GOT3 (cell line): ENCODE measurements at regions not wholly inside any gene's neighbourhood (a gene's known extent, or its start where the extent isn't known, plus 50 kb on each side); places are given as distances from the start of the nearest gene placed in this dataset.
"Not testable (repeated sequence)": the region's sequence is repeated elsewhere in the genome, so short reads cannot be mapped to it uniquely, and the experiment has no call there.

ENCODE experiments used
- DNase-seq: peaks from one replicate; lab custom pipeline; 2025; ENCODE audit warnings: mixed read lengths; lab: John Stamatoyannopoulos, UW

DNA sequence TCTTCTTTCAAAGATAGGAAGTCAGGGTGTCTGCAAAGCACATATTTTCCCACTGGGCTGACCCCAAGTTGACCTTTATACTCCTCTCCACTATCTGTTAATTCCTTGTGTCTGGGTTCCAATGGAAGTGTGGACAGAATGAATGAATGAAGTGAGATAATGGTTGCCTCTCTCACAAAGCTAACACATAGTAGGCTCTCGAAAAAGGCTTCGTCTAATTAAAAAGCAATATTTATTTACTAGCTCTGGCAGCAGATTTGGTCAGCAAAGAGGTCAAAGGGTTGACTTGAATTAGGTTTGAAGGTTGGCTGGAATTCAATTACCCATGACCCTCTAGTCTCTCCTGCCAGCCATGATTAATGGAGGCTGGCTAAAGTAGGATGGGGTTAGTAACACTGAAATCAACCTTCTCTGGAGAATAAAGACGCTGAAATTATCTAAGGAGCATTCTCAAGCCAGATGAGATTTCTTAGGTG lies 280.3 kb upstream of the KLF3 start:
- DNase-seq, result no peak

DNA sequence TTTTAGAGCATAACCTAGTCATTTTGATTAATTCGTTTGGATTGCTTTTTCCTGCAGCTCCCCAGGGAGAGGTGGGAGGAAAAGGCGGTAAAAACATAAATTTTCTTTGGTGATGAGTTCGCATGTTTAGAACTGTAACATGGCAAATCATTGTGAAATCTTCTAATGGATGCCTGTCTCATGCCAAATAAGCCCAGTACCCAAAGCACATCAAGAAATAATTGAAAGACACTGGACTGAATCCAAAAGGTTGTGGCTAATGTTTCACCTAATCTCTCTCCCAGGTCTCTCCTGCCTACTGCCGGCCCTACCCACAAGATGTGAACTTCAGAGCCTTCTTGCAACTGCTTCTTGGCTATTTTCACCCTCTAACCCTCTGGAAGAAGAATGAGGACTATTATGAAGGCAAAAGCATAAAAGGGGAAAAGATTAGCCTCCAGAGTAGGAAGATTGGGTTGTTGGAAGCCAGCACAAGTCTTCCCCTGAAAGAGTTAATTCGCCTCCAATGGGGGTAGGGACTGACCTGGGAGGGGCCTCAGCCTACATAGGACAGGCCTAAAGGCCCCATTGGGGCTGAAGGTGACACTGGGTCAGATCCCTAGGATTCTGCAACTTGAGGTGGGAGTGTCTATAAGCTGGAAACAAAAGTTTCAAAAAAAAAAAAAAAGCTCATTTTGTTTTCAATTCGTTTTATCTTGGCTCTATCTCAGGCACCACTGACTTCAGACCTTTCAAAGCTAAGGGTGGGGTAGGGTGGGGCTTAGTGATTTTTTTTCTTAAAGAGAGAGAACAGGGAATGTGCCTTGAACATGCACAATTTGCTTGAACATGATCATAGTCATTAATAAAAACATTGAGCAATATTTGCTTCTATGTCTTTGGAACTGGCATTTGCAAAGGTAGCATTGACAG lies 278.6 kb upstream of the KLF3 start:
- DNase-seq, result no peak

DNA sequence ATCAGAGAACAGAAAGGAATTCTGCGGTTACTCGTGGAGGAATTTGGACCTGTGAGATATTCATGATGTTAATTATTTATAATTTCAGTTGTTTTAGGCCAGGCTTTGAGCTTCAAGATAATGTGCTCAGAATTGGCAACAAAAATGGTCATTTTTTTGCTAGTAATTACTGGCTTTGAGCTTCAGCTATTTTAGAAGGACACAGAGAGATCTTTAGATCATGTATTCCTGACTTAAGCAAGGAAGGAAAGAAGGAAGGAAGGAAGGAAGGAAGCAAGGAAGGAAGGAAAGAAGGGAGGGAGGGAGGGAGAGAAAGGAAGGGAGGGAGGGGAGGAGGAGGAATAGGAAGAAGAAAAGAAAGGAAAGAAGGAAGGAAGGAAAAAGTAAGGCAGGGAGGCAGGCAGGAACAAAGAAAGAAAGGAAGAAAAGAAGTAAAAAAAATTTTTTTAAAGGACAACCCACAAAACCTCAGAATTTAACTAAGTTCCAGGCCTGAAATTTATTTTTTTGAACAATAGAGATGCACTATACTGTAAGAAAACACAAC lies 277.9 kb upstream of the KLF3 start:
- no peak for DNase-seq

DNA sequence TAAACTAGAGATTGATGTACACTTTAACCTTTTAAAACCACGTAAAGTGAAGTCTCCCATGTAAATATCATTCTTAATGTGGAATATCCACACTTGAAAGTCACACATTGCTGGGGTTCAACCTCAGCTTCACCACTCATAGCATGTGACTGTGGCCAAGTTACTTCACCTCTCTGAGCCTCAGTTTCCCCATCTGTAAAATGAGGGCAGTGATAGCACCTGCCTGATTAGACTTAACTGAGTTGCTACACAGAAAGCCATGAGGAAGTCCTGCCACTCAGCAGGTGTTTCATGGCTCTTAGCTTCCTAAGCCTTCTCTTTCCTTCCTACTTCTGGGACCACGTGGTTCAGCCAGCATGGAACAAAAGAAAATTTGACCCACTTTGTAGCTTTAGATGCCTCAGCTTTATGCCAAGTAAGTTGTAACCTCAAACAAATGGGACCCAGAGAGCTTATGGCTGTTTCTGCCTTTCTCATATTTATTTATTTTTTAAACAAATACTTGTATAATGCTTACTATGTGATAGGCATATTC lies 277.3 kb upstream of the KLF3 start:
- no peak for DNase-seq

DNA sequence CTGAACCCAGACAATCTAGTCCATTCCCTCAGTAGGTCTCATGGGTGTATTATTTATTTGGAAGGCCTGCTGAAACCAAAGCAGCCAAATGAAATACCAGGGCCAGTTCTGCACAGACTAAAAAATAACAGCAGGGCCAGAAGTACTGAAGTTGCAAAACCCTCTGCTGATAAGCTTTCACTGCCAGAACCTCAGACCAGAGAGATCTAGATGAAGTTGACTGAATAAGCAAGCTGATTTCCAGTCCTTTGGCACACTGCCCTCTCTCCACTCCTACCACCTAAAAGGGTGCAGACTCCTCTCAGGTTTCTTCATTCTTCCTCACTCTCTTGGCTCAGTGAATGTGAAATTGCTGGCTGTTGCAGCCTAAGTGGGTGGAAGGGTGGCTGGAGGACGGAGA lies 276.7 kb upstream of the KLF3 start:
- DNase-seq, result no peak

DNA sequence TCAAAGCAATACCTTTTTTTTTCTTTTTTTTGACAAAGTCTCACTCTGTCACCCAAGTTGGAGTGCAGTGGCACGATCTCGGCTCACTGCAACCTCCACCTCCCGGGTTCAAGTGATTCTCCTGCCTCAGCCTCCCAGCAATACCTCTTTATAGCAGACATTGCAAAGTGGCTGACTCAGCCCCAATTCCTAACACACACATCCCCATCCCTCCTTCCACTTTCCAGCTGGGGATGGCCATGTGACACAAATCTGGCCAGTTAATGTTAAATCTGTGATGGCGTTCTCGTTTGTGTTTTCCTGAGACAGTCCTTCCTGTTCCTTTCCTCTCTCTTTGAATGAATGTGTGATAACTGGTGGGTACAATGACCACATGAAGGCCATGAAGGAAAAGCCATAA lies 276.2 kb upstream of the KLF3 start:
- no peak for DNase-seq

GRCh38 chr4:38388907-38389306 lies 275.1 kb upstream of the KLF3 start:
- DNase-seq, result not testable (repeated sequence)

DNA sequence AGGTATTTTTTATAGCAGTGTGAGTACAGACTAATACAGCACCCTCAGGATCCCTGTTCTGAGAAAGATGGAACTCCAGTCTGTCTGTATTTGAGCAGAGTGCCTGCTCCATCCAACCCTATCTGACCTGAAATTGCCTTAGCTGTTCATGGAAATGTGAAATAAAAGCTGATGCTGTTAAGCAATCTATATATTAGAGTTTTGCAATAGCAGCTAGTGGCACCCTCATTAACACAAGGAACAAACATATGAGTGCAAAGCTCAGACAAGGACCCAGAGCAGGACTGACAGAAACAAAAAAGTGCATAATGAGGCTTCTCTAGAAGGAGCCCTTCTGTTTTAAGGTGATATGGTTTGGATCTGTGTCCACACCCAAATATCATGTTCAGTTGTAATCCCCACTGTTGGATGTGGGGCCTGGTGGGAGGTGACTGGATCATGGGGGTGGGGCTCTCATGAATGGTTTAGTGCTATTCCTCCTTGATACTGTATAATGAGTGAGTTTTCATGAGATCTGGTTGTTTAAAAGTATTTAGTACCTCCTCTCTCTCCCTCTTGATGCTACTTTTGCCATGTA lies 272.9 kb upstream of the KLF3 start:
- no peak for DNase-seq

GRCh38 chr4:38392223-38392855 lies 271.7 kb upstream of the KLF3 start:
- DNase-seq, result no peak

DNA sequence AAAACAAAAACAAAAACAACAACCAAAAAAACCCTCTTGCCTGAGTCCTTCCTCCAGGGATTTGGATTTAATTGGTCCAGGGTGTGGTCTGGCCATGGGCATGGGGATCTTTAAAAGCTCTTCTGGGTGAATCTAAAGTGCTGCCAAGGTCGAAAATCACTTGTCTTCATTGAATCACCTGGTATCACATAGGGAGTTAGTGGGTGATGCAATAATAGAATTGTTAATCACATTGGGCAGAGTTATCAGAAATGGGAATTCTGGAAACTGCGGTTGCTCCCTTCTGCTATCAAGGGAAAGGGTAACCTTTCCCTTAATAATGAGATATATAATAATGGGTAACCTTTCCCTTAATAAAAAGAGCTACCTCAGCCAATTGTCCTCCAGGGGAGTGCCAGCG lies 267.9 kb upstream of the KLF3 start:
- DNase-seq, result no peak

DNA sequence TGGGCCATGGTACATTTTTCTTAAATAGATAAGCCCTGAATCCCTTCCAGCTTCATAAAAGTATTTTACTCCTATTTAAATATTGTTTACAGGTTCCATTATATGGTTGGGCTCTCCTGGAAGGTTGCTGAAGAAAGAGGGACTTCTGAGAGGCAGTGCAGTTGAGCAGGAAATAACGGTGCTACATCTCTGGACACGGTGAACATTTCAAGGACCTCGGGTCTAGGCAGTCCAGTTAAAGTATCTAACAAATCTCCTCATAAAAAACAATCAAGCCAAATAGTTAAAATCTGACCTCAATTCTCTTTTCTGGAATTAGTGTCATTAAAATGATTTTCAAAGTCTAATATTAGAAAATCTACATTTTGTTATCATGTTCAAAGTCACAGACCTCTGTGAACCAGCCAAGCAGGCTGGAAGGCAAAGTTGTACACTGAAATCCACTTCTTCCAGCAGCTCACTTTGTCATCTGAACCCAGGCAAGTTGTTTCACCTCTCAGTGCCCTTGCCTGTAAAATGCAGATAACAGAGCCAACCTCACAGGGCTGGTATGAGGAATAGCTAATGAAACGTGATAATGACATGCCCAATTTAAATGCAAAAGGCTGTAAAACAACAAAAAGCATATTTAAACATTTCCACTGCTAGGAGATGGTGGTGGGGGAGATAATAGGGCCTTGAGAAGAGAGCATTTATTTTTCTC lies 267.0 kb upstream of the KLF3 start:
- no peak for DNase-seq

DNA sequence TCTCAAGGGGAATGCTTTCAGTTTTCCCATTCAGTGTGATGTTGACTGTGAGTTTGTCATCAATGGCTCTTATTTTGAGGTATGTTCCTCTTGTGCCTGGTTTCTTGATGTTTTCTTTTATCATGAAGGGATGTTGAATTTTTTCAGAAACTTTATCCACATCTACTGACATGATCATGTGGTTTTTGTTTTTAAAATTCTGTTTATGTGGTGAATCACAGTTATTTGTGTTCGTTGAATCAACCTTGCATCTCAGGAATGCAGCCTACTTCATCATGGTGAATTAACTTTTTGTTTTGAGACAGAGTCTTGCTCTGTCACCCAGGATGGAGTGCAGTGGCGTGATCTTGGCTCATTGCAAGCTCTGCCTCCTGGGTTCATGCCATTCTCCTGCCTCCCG lies 263.1 kb upstream of the KLF3 start:
- DNase-seq, result no peak

DNA sequence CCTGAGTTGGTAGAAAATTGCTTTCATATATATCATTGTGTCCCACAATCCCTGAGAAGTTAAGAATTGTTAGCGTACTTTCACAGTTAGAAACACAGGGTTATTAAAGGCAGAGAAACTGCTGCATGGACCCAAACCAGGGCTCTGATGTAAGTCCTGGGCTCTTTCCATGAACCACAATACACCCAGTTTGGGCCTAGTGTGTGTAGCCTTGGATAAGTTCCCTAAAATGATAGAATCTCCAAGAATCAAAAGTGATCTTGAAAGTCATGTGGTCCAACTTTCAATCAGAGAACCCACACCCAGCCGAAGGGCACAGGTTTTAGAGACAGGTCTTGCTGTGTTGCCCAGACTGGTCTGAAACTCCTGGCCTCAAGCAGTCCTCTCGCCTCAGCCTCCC lies 257.8 kb upstream of the KLF3 start:
- no peak for DNase-seq

DNA sequence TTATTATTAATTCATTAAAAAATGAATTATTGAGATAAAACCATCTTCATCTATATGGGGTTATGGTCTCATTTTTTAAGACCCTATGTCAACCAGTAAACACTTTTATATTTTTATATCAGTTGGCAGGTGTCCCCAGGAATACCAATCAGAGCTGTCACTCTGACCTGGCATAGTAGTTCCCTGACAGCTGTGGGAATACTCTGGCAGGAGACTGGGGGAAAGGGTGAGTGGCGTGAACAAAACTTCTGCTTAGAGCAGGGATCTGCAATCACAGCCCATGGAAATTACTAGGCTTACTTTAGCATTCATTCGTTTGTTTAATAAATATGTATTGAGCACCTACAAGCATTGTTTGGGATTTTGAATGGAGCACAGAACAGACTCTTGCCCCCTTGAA lies 254.1 kb upstream of the KLF3 start:
- no peak for DNase-seq

- no peak for DNase-seq
These were observed 252.9 kb upstream of the KLF3 start for GRCh38 chr4:38411092-38411491.

GRCh38 chr4:38411981-38412536 lies 251.9 kb upstream of the KLF3 start:
- no peak for DNase-seq

- no peak for DNase-seq
These were observed 250.3 kb upstream of the KLF3 start for GRCh38 chr4:38413524-38414341.

DNA sequence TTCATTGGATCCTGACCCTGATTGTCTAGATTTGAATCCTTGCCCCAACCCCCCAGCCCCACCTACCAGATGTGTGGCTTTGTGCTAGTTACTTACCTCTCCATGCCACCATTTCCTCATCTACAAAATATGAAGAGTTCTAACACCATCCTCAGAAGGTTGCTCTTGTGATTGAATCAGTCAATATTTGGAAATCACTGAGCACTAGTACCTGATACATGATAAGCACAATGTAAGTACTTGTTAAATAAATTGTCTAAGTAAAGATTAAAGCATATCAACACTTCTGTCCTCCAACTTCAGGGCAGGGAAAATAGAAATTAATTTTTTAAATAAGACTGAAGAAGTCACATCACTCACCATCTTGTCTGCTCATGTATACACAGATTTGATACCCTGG lies 249.6 kb upstream of the KLF3 start:
- DNase-seq, result no peak

- no peak for DNase-seq
These were observed 248.3 kb upstream of the KLF3 start for GRCh38 chr4:38415682-38416081.

DNA sequence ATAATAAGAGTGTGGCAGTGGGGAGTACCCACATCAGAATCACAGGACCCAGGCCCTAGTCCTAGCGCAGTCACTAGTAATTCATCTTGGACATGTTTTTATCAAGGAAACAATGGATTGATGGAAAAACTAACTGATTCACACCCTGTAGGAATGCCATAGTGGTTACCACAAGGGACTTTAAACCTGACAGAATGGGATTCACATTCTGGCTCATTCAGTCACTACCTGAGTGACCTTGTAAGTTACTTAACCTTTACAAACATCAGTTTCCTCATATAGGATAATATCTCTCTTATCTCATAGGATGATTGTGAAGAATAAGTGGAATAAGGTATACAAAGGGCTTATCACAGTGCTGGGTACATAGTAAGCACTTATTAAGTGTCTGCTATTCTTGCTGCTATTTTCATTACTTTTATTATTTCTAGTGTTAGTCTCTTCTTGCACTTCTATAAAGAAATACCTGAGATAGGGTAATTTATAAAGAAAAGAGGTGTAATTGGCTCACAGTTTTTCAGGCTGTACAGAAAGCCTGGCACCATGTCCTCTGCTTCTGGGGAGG lies 247.5 kb upstream of the KLF3 start:
- no peak for DNase-seq
